ENCODE measurements at regions not wholly inside any gene's neighbourhood (a gene's known extent, or its start where the extent isn't known, plus 50 kb on each side); places are given as distances from the start of the nearest gene placed in this dataset.

GRCh38 chr7:85820702-85821443 lies 634.0 kb upstream of the SEMA3D start:
- TF ChIP-seq, protein P1, sequence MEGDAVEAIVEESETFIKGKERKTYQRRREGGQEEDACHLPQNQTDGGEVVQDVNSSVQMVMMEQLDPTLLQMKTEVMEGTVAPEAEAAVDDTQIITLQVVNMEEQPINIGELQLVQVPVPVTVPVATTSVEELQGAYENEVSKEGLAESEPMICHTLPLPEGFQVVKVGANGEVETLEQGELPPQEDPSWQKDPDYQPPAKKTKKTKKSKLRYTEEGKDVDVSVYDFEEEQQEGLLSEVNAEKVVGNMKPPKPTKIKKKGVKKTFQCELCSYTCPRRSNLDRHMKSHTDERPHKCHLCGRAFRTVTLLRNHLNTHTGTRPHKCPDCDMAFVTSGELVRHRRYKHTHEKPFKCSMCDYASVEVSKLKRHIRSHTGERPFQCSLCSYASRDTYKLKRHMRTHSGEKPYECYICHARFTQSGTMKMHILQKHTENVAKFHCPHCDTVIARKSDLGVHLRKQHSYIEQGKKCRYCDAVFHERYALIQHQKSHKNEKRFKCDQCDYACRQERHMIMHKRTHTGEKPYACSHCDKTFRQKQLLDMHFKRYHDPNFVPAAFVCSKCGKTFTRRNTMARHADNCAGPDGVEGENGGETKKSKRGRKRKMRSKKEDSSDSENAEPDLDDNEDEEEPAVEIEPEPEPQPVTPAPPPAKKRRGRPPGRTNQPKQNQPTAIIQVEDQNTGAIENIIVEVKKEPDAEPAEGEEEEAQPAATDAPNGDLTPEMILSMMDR (IDR thresholded peaks at IDR 0.05): no peak
- TF ChIP-seq POLR2A (IDR thresholded peaks at IDR 0.05): no peak
